ENCODE measurements at regions not wholly inside any gene's neighbourhood (a gene's known extent, or its start where the extent isn't known, plus 50 kb on each side); places are given as distances from the start of the nearest gene placed in this dataset.

DNA sequence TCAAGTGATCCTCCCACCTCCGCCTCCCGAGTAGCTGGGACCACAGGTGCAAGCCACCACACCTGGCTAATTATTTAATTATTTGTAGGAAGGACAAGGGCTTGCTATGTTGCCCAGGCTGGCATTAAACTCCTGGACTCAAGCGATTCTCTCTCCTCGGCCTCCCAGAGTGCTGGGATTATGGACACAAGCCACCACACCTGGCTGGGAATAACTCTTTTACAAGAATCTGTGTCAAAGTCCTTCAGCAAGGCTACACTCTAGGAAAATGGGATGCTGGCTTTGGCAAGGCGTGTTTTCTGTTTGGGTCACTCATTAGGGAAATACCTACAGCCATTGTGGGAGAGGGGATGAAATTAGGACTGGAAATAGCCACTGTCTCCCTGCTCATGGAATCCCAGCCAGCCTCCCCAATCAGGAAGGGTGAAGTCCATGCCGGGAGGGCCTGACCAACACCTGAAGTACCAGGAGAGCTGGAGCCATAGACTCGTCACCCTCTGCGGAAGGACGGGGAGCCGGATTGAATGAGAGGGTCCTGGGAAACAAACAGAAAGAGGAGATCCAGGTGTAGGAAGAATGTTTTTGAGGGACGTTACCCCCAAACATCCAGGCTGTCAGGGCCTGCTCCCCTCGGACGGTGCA is 72.2 kb upstream of the MYL10 start:
- TF ChIP-seq, protein P1, sequence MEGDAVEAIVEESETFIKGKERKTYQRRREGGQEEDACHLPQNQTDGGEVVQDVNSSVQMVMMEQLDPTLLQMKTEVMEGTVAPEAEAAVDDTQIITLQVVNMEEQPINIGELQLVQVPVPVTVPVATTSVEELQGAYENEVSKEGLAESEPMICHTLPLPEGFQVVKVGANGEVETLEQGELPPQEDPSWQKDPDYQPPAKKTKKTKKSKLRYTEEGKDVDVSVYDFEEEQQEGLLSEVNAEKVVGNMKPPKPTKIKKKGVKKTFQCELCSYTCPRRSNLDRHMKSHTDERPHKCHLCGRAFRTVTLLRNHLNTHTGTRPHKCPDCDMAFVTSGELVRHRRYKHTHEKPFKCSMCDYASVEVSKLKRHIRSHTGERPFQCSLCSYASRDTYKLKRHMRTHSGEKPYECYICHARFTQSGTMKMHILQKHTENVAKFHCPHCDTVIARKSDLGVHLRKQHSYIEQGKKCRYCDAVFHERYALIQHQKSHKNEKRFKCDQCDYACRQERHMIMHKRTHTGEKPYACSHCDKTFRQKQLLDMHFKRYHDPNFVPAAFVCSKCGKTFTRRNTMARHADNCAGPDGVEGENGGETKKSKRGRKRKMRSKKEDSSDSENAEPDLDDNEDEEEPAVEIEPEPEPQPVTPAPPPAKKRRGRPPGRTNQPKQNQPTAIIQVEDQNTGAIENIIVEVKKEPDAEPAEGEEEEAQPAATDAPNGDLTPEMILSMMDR (IDR thresholded peaks at IDR 0.05; ENCODE audit: low read depth, low read length, missing input control) = no peak
- no peak for TF ChIP-seq SP1 (IDR thresholded peaks at IDR 0.05)
- no peak for TF ChIP-seq FOXA1 (IDR thresholded peaks at IDR 0.05)
- TF ChIP-seq EGR1 (IDR thresholded peaks at IDR 0.05; ENCODE audit: low read depth in 2 of 2) = no peak
- TF ChIP-seq, protein P2, sequence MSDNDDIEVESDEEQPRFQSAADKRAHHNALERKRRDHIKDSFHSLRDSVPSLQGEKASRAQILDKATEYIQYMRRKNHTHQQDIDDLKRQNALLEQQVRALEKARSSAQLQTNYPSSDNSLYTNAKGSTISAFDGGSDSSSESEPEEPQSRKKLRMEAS (IDR thresholded peaks at IDR 0.05) = no peak
- TF ChIP-seq, protein P3, sequence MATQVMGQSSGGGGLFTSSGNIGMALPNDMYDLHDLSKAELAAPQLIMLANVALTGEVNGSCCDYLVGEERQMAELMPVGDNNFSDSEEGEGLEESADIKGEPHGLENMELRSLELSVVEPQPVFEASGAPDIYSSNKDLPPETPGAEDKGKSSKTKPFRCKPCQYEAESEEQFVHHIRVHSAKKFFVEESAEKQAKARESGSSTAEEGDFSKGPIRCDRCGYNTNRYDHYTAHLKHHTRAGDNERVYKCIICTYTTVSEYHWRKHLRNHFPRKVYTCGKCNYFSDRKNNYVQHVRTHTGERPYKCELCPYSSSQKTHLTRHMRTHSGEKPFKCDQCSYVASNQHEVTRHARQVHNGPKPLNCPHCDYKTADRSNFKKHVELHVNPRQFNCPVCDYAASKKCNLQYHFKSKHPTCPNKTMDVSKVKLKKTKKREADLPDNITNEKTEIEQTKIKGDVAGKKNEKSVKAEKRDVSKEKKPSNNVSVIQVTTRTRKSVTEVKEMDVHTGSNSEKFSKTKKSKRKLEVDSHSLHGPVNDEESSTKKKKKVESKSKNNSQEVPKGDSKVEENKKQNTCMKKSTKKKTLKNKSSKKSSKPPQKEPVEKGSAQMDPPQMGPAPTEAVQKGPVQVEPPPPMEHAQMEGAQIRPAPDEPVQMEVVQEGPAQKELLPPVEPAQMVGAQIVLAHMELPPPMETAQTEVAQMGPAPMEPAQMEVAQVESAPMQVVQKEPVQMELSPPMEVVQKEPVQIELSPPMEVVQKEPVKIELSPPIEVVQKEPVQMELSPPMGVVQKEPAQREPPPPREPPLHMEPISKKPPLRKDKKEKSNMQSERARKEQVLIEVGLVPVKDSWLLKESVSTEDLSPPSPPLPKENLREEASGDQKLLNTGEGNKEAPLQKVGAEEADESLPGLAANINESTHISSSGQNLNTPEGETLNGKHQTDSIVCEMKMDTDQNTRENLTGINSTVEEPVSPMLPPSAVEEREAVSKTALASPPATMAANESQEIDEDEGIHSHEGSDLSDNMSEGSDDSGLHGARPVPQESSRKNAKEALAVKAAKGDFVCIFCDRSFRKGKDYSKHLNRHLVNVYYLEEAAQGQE (IDR thresholded peaks at IDR 0.05) = no peak
- no peak for TF ChIP-seq TAF1 (conservative IDR thresholded peaks at IDR 0.05)
- TF ChIP-seq NR2F2 (IDR thresholded peaks at IDR 0.05) = no peak
- TF ChIP-seq GABPA (IDR thresholded peaks at IDR 0.05 in 1 of 2, conservative IDR thresholded peaks at IDR 0.05 in 1 of 2) = no peak
- TF ChIP-seq YY1 (IDR thresholded peaks at IDR 0.05) = no peak

Data from liver (tissue), 3 donors.